ENCODE measurements at regions not wholly inside any gene's neighbourhood (a gene's known extent, or its start where the extent isn't known, plus 50 kb on each side); places are given as distances from the start of the nearest gene placed in this dataset.

DNA sequence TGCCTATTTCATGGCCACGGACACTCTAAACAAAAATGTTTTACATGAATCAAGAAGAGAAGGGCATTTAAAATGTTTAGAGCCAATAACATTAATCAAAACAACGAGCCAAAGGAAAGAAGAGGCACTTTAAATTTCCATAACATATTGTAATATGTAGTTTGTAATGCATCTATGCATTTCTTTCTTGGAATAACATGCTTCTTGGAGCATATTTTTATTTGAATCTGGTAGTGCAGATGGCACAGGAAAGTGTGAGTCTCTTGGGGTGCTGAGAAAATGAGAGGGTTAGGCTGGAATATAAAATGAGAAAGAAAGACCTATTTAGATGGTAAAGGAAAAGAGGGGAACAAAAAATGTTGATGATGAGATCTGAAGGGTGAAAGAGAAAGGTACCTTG is 305.4 kb downstream of the BTBD3 start:
- DNase-seq (no peak), ATAC-seq (no peak)
- Histone ChIP-seq H3K4me1 (no peaks in the 10 kb centered on the region), H3K36me3 (no peaks in the 10 kb centered on the region), H3K9me3 (no peaks in the 10 kb centered on the region), H3K4me3 (no peak overlapping the region), H3K27me3 (no peaks in the 10 kb centered on the region), H3K27ac (no peak overlapping the region)
- no peak for TF ChIP-seq CTCF (IDR thresholded peaks at IDR 0.05)
- intact Hi-C loops (cut with DNase I), result no loop called here

DNA sequence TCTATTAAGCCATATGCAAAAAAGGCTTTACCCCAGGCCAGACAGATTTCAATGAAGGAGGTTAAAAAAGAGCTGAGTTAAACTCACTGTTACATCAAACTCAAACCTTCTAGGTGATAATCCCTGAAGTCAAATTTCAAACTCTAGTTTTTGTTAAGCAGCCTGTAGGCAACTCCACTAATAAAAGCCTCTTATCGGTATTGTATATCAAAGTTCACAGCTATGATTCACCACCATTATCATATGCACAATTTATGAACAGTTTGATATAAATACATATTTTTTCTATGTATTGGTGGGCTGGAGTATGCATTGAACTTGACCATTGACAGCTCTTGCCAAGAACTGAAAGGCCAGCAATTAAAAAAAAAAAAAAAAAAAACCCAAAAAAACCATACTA is 308.2 kb downstream of the BTBD3 start:
- Histone ChIP-seq H3K9me3 (no peaks in the 10 kb centered on the region), H3K36me3 (no peaks in the 10 kb centered on the region), H3K27me3 (no peaks in the 10 kb centered on the region), H3K27ac (no peak overlapping the region), H3K4me1 (no peaks in the 10 kb centered on the region), H3K4me3 (no peak overlapping the region)
- no peak for ATAC-seq
- no peak for DNase-seq
- intact Hi-C loops (cut with DNase I), result no loop called here
- TF ChIP-seq CTCF (IDR thresholded peaks at IDR 0.05), result no peak

- no peak for DNase-seq
- no peak overlapping the region for H3K4me3 ChIP-seq
- ATAC-seq, result no peak
- H3K27ac ChIP-seq, result no peak overlapping the region
- H3K9me3 ChIP-seq, result no peaks in the 10 kb centered on the region
- intact Hi-C loops (cut with DNase I), result no loop called here
- no peaks in the 10 kb centered on the region for H3K4me1 ChIP-seq
- no peaks in the 10 kb centered on the region for H3K27me3 ChIP-seq
- no peaks in the 10 kb centered on the region for H3K36me3 ChIP-seq
- TF ChIP-seq CTCF (IDR thresholded peaks at IDR 0.05), result no peak
Observed at GRCh38 chr20:12229891-12230290, 312.2 kb downstream of the BTBD3 start.

- H3K4me3 ChIP-seq, result no peak overlapping the region
- intact Hi-C loops (cut with DNase I), result no loop called here
- H3K27me3 ChIP-seq, result no peaks in the 10 kb centered on the region
- no peaks in the 10 kb centered on the region for H3K36me3 ChIP-seq
- TF ChIP-seq CTCF (IDR thresholded peaks at IDR 0.05), result no peak
- ATAC-seq (no peak), DNase-seq (no peak)
- H3K4me1 ChIP-seq, result no peaks in the 10 kb centered on the region
- H3K27ac ChIP-seq, result no peak overlapping the region
- no peaks in the 10 kb centered on the region for H3K9me3 ChIP-seq
Observed at GRCh38 chr20:12237772-12238171, 320.1 kb downstream of the BTBD3 start.

GRCh38 chr20:12241065-12241464 is 323.4 kb downstream of the BTBD3 start:
- Histone ChIP-seq H3K4me3 (no peak overlapping the region), H3K9me3 (no peaks in the 10 kb centered on the region), H3K36me3 (no peaks in the 10 kb centered on the region), H3K4me1 (no peaks in the 10 kb centered on the region), H3K27me3 (no peaks in the 10 kb centered on the region), H3K27ac (no peak overlapping the region)
- DNase-seq (no peak), ATAC-seq (no peak)
- TF ChIP-seq CTCF (IDR thresholded peaks at IDR 0.05), result no peak
- intact Hi-C loops (cut with DNase I), result no loop called here

Data from left lung (tissue), 4 donors.